BE2C (cell line): ENCODE measurements at regions not wholly inside any gene's neighbourhood (a gene's known extent, or its start where the extent isn't known, plus 50 kb on each side); places are given as distances from the start of the nearest gene placed in this dataset.

Experiments
- DNase-seq: peaks from one replicate; pipeline ENCODE4 v3.0.0-alpha.2; 2020
- H3K27me3 ChIP-seq: fragments of 250-450 bp; sonication (Bioruptor Pico); 2 replicates; pipeline ENCODE4 v1.5.1; 2020; ENCODE audit warnings: mild to moderate bottlenecking
- H3K36me3 ChIP-seq: fragments of 250-450 bp; sonication (Bioruptor Pico); 2 replicates; pipeline ENCODE4 v1.5.1; 2020; ENCODE audit warnings: mild to moderate bottlenecking
- H3K4me1 ChIP-seq: fragments of 250-450 bp; sonication (Bioruptor Pico); 2 replicates; pipeline ENCODE4 v1.5.1; 2020
- H3K4me3 ChIP-seq: 2 replicates; pipeline ENCODE4 v1.5.1; 2011; ENCODE audit warnings: low read depth, low read length
- H3K9me3 ChIP-seq: fragments of 250-450 bp; sonication (Bioruptor Pico); 2 replicates; pipeline ENCODE4 v1.5.1; 2020
- TF ChIP-seq, protein P1 (sequence below): IDR thresholded peaks from 2 replicates; pipeline ENCODE4 v1.5.1; 2012; ENCODE audit warnings: mild to moderate bottlenecking, low read depth, low read length

GRCh38 chr15:92289733-92290132 lies 103.9 kb upstream of the ST8SIA2 start:
- TF ChIP-seq, protein P1, sequence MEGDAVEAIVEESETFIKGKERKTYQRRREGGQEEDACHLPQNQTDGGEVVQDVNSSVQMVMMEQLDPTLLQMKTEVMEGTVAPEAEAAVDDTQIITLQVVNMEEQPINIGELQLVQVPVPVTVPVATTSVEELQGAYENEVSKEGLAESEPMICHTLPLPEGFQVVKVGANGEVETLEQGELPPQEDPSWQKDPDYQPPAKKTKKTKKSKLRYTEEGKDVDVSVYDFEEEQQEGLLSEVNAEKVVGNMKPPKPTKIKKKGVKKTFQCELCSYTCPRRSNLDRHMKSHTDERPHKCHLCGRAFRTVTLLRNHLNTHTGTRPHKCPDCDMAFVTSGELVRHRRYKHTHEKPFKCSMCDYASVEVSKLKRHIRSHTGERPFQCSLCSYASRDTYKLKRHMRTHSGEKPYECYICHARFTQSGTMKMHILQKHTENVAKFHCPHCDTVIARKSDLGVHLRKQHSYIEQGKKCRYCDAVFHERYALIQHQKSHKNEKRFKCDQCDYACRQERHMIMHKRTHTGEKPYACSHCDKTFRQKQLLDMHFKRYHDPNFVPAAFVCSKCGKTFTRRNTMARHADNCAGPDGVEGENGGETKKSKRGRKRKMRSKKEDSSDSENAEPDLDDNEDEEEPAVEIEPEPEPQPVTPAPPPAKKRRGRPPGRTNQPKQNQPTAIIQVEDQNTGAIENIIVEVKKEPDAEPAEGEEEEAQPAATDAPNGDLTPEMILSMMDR = no peak
- Histone ChIP-seq H3K36me3 (no peaks in the 10 kb centered on the region), H3K9me3 (no peaks in the 10 kb centered on the region), H3K4me3 (no peak overlapping the region), H3K4me1 (no peaks in the 10 kb centered on the region; the same call in 1 of the 2 replicates), H3K27me3 (peaks cover 21% of the 10 kb centered on the region)
- no peak for DNase-seq

DNA sequence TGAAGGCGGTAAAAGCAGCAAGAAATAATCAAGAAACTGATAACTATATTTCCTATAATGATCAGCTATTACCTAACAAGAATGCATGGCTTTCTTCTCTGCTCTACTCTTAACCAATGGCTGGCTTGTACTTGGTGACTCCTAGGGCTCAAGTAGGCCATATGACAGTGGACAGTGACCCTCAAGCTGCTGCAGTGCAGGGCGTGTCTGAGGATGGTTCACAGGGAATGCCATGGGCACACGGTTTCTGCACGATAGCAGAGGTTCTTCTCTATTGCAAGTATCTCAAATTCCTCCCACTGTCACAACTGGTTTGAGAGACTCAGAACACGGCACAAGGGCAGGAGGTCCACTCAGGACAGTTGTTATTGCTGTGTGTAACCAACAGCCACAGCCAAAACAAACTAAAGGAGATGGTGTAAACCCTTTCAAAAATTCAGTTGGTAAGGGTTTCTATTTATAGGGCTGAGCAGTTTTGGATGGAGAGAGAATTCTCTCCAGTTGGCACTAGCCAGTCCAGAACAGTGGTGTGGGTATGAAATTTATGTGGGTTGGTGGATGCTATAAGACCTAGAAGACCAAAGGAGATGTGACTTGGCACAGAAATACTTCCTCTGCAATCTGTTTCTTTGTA lies 103.2 kb upstream of the ST8SIA2 start:
- no peak for DNase-seq
- Histone ChIP-seq H3K36me3 (no peaks in the 10 kb centered on the region), H3K27me3 (peaks cover 26% of the 10 kb centered on the region), H3K4me1 (no peaks in the 10 kb centered on the region; the same call in 1 of the 2 replicates), H3K9me3 (no peaks in the 10 kb centered on the region), H3K4me3 (no peak overlapping the region)
- TF ChIP-seq, protein P1 = no peak

- H3K4me3 ChIP-seq = no peak overlapping the region
- no peaks in the 10 kb centered on the region; the same call in 1 of the 2 replicates for H3K4me1 ChIP-seq
- no peaks in the 10 kb centered on the region for H3K36me3 ChIP-seq
- TF ChIP-seq, protein P1 = no peak
- H3K27me3 ChIP-seq = peaks cover 26% of the 10 kb centered on the region
- DNase-seq = no peak
- H3K9me3 ChIP-seq = no peaks in the 10 kb centered on the region
These were observed 101.8 kb upstream of the ST8SIA2 start for GRCh38 chr15:92291900-92292299.

GRCh38 chr15:92294759-92295158 lies 98.9 kb upstream of the ST8SIA2 start:
- Histone ChIP-seq H3K9me3 (no peaks in the 10 kb centered on the region), H3K4me3 (no peak overlapping the region), H3K36me3 (no peaks in the 10 kb centered on the region), H3K4me1 (no peaks in the 10 kb centered on the region; the same call in 1 of the 2 replicates), H3K27me3 (peaks cover 26% of the 10 kb centered on the region)
- peak; percentile 20 for DNase-seq
- TF ChIP-seq, protein P1 = no peak

GRCh38 chr15:92304223-92304975 lies 89.3 kb upstream of the ST8SIA2 start:
- Histone ChIP-seq H3K9me3 (no peaks in the 10 kb centered on the region), H3K4me1 (no peaks in the 10 kb centered on the region), H3K27me3 (peaks cover 15% of the 10 kb centered on the region), H3K36me3 (no peaks in the 10 kb centered on the region), H3K4me3 (no peak overlapping the region)
- DNase-seq = no peak
- TF ChIP-seq, protein P1 = no peak

DNA sequence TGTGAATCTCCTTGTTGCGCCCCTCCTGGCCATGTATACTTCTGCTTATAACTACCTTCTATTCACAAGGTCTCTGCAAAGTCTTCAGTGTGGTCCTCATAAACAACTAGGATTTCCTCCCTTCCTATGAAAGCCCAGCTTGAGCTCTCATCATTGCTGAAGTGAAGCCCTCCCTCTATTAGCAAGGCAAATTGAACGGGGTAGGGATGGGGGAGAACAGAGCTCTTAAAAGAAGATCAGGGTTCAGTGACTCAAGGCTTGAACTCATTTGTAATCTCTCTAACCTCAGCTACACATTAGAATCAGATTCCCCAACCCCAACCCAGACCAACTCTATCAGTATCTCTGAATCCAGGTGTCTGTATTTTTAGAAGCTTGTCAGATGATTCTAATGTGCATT lies 88.3 kb upstream of the ST8SIA2 start:
- peaks cover 15% of the 10 kb centered on the region for H3K27me3 ChIP-seq

More for the DNA sequence above, 88.3 kb upstream of the ST8SIA2 start:
- H3K36me3 ChIP-seq = no peaks in the 10 kb centered on the region
- TF ChIP-seq, protein P1 = no peak
- no peak for DNase-seq
- H3K9me3 ChIP-seq = no peaks in the 10 kb centered on the region
- no peak overlapping the region for H3K4me3 ChIP-seq
- no peaks in the 10 kb centered on the region for H3K4me1 ChIP-seq
